H1 (cell line): ENCODE measurements at regions not wholly inside any gene's neighbourhood (a gene's known extent, or its start where the extent isn't known, plus 50 kb on each side); places are given as distances from the start of the nearest gene placed in this dataset.
A peak's percentile ranks its signal among the peaks of the same experiment; 100 is the strongest.

Experiments
- CTCF ChIA-PET: fragments of 300-600 bp; sonication (Branson Sonifier 250); formaldehyde crosslinking; loops from one replicate; lab custom pipeline; 2021; ENCODE audit not compliant: partially characterized antibody; lab: Charles Lee
- POLR2A ChIA-PET: fragments of 300-600 bp; sonication (Branson Sonifier 250); formaldehyde crosslinking; loops from one replicate; lab custom pipeline; 2021; ENCODE audit warnings: inconsistent platforms; ENCODE audit not compliant: partially characterized antibody; lab: Charles Lee
- DNase-seq, 2 experiments: peaks; one replicate each; pipeline versions ENCODE4 v3.0.0 to v3.0.0-alpha.2; 2010 to 2022; ENCODE audit warnings: low spot score in 2 of 2, low read depth in 1 of 2, mixed read lengths in 1 of 2
- FAIRE-seq: peaks from 2 replicates; lab custom pipeline; 2011; peaks lifted over from hg19 to GRCh38; lab: Jason Lieb, UNC
- H2AFZ ChIP-seq: 2 replicates; pipeline ENCODE4 v1.8.1; 2012; ENCODE audit warnings: low read length, inconsistent platforms
- H2AK5ac ChIP-seq: 2 replicates; pipeline ENCODE4 v1.6.1; 2013; ENCODE audit warnings: low read depth, low read length
- H2BK120ac ChIP-seq: replicated peaks from 2 replicates; pipeline ENCODE3; 2013; ENCODE audit warnings: low read depth, low read length, inconsistent platforms
- H2BK12ac ChIP-seq: 2 replicates; pipeline ENCODE4 v1.6.1; 2013; ENCODE audit warnings: low read depth, low read length
- H2BK15ac ChIP-seq: 2 replicates; pipeline ENCODE4 v1.6.1; 2013; ENCODE audit warnings: low read length
- H2BK20ac ChIP-seq: 2 replicates; pipeline ENCODE4 v1.6.1; 2013; ENCODE audit warnings: low read length
- H2BK5ac ChIP-seq: 2 replicates; pipeline ENCODE4 v1.6.1; 2013; ENCODE audit warnings: low read depth, low read length
- H3K14ac ChIP-seq: 2 replicates; pipeline ENCODE4 v1.6.1; 2013; ENCODE audit warnings: inconsistent platforms; ENCODE audit not compliant: insufficient read length
- H3K18ac ChIP-seq: 2 replicates; pipeline ENCODE4 v1.6.1; 2013; ENCODE audit warnings: low read length; ENCODE audit errors: extremely low read depth
- H3K23ac ChIP-seq: 2 replicates; pipeline ENCODE4 v1.6.1; 2013; ENCODE audit warnings: inconsistent platforms; ENCODE audit not compliant: insufficient read length
- H3K23me2 ChIP-seq: 2 replicates; pipeline ENCODE4 v1.6.1; 2013; ENCODE audit warnings: low read depth, low read length
- H3K27ac ChIP-seq: 2 replicates; pipeline ENCODE4 v1.6.1; 2011; ENCODE audit warnings: low read depth, low read length, inconsistent platforms
- H3K27me3 ChIP-seq, 4 experiments: replicated peaks in 1 of 4; 1 replicate in 1 of 4; 2 replicates in 3 of 4; pipeline versions ENCODE4 v1.6.1 to v1.8.1; 2011 to 2013; ENCODE audit warnings: low read length in 3 of 4, mild to moderate bottlenecking in 3 of 4, inconsistent platforms in 2 of 4, mixed read lengths in 2 of 4, moderate library complexity in 1 of 4; ENCODE audit not compliant: control insufficient read depth in 3 of 4, insufficient read depth in 3 of 4; ENCODE audit errors: extremely low read depth in 1 of 4
- H3K36me3 ChIP-seq, 4 experiments: 2 replicates each; pipeline versions ENCODE4 v1.6.1 to v1.8.1; 2011 to 2013; ENCODE audit warnings: mild to moderate bottlenecking in 4 of 4, low read length in 3 of 4, moderate library complexity in 2 of 4, control low read depth in 1 of 4, inconsistent platforms in 1 of 4; ENCODE audit not compliant: insufficient read depth in 4 of 4, control insufficient read depth in 2 of 4
- H3K4ac ChIP-seq: replicated peaks from 2 replicates; pipeline ENCODE3; 2013; ENCODE audit warnings: low read length, low read depth, mixed read lengths, inconsistent platforms; ENCODE audit not compliant: insufficient read length
- H3K4me1 ChIP-seq, 4 experiments: replicated peaks in 1 of 4; 1 replicate in 1 of 4; 2 replicates in 3 of 4; pipeline versions ENCODE4 v1.6.1 to v1.8.1; 2011 to 2013; ENCODE audit warnings: low read length in 3 of 4, inconsistent platforms in 2 of 4, mixed read lengths in 1 of 4; ENCODE audit not compliant: insufficient read depth in 4 of 4, control insufficient read depth in 3 of 4
- H3K4me2 ChIP-seq, 2 experiments: 2 replicates each; pipeline versions ENCODE4 v1.6.1 to v1.8.1; 2011 to 2013; ENCODE audit warnings: low read depth in 2 of 2, low read length in 2 of 2, control low read depth in 1 of 2, inconsistent platforms in 1 of 2, mild to moderate bottlenecking in 1 of 2; ENCODE audit not compliant: insufficient read depth in 1 of 2
- H3K4me3 ChIP-seq, 4 experiments: fragments of 200-600, 300-600 bp in 1 of 4; sonication (generic), shearing (Covaris generic), sonication (Bioruptor Twin) in 1 of 4; 2 replicates each; pipeline versions ENCODE4 v1.5.1 to v1.8.1; 2011 to 2016; ENCODE audit warnings: low read length in 4 of 4, low read depth in 3 of 4, control low read depth in 2 of 4, inconsistent platforms in 2 of 4, mild to moderate bottlenecking in 2 of 4, mixed read lengths in 1 of 4, moderate library complexity in 1 of 4; ENCODE audit not compliant: insufficient read depth in 2 of 4; ENCODE audit errors: extremely low read depth in 1 of 4
- H3K56ac ChIP-seq: replicated peaks from 2 replicates; pipeline ENCODE3; 2013; ENCODE audit warnings: low read depth, mild to moderate bottlenecking, mixed read lengths, low read length, inconsistent platforms; ENCODE audit not compliant: insufficient read length
- H3K79me1 ChIP-seq: 2 replicates; pipeline ENCODE4 v1.6.1; 2013; ENCODE audit warnings: low read depth, low read length, control low read depth
- H3K79me2 ChIP-seq, 2 experiments: 2 replicates each; pipeline versions ENCODE4 v1.6.1 to v1.8.1; 2012 to 2013; ENCODE audit warnings: low read length in 2 of 2, mild to moderate bottlenecking in 2 of 2, inconsistent platforms in 1 of 2; ENCODE audit not compliant: insufficient read depth in 2 of 2, control insufficient read depth in 1 of 2
- H3K9ac ChIP-seq, 4 experiments: replicated peaks in 1 of 4; 1 replicate in 1 of 4; 2 replicates in 3 of 4; pipeline versions ENCODE4 v1.6.1 to v1.8.1; 2011 to 2013; ENCODE audit warnings: low read depth in 3 of 4, low read length in 3 of 4, control low read depth in 2 of 4, mild to moderate bottlenecking in 2 of 4, moderate library complexity in 2 of 4, inconsistent platforms in 1 of 4; ENCODE audit errors: extremely low read depth in 1 of 4
- H3K9me3 ChIP-seq, 2 experiments: 2 replicates each; pipeline versions ENCODE4 v1.6.1 to v1.8.1; 2012 to 2013; ENCODE audit warnings: mild to moderate bottlenecking in 2 of 2, moderate library complexity in 2 of 2, control low read depth in 1 of 2, inconsistent platforms in 1 of 2, low read depth in 1 of 2, low read length in 1 of 2, mixed read lengths in 1 of 2; ENCODE audit not compliant: insufficient read depth in 2 of 2
- H4K20me1 ChIP-seq, 2 experiments: replicated peaks in 1 of 2; 2 replicates each; pipeline versions ENCODE3 to v1.8.1; 2011 to 2013; ENCODE audit warnings: inconsistent platforms in 2 of 2, low read length in 2 of 2, mild to moderate bottlenecking in 1 of 2; ENCODE audit not compliant: insufficient read depth in 2 of 2, control insufficient read depth in 1 of 2
- H4K5ac ChIP-seq: 2 replicates; pipeline ENCODE4 v1.6.1; 2013; ENCODE audit warnings: low read length, low read depth, mixed read lengths, inconsistent platforms; ENCODE audit not compliant: insufficient read length
- H4K8ac ChIP-seq: 2 replicates; pipeline ENCODE4 v1.8.0; 2013; ENCODE audit warnings: mild to moderate bottlenecking, moderate library complexity, low read length, inconsistent platforms; ENCODE audit not compliant: insufficient read depth; ENCODE audit errors: extremely low read depth
- H4K91ac ChIP-seq: replicated peaks from 2 replicates; pipeline ENCODE3; 2013; ENCODE audit warnings: low read length, mixed read lengths, inconsistent platforms; ENCODE audit not compliant: insufficient read length
- KDM5A ChIP-seq: fragments of 200-600 bp; IDR thresholded peaks from 2 replicates; pipeline ENCODE4 v1.7.1; 2012; ENCODE audit warnings: mild to moderate bottlenecking, low read length, inconsistent platforms, mixed read lengths
- TCF12 ChIP-seq: IDR thresholded peaks from 2 replicates; pipeline ENCODE4 v1.6.1; 2011; ENCODE audit warnings: low read depth, mild to moderate bottlenecking, low read length
- TEAD4 ChIP-seq: IDR thresholded peaks from 2 replicates; pipeline ENCODE4 v1.6.1; 2012; ENCODE audit warnings: low read depth, low read length, inconsistent platforms, mixed read lengths
- WGBS, 2 experiments: shearing (Covaris generic) in 1 of 2; methylation state at CpG; one replicate each; pipeline versions ENCODE4 v1.1.6 to v1.1.7; 2013 to 2015; ENCODE audit warnings: low lambda C conversion rate in 2 of 2, mixed read lengths in 2 of 2, inconsistent platforms in 1 of 2, low coverage in 1 of 2, missing lambda C conversion rate in 1 of 2; ENCODE audit not compliant: insufficient replicate concordance in 2 of 2, insufficient coverage in 1 of 2, insufficient read length in 1 of 2; ENCODE audit errors: extremely low coverage in 1 of 2, missing lambda C conversion rate in 1 of 2; 5-methylcytosine and 5-hydroxymethylcytosine counted together

DNA sequence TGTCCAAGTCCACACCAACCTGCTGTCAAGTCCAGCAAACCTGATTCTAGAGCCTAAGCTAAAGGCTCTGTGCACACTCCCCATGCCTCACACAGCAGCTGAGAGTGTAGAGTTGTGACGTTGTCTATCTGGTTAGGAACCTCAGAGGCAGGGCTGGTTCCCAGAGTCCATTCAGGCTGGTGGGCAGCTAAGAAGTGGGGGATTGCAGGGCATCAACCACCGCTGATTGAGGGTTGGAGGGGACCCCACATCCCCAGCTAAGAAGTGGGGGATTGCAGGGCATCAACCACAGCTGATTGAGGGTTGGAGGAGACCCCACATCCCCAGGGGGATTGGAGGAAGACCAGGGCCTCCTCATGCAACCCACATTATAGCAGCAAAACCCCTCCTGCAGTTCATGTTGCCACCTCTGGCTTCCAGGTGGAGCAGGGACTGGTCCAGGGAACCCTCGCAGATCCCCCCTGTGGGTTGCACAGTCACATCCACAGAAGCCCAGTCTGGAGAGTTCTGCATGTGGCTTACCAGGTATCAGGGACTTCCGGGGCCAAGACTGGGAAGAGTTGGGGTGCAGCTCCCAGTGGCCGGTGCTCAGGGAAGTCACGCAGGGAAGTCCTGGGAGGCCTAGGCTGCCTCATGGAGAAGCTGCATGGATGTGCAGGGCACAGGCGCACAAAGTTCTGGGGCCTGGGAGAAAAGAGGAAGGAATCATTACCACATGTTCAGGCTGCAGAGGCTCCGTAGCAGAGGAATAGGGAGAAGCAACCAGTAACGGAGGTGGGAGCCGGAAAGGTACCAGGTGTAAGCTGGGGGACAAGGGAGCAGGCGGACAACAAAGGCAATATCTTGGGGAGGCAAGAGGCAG lies 71.4 kb upstream of the PCSK6 start:
- DNase-seq (peak in 1 of 2 experiments; percentile 28), FAIRE-seq (no peak)
- Histone ChIP-seq H4K20me1 (no peaks in the 10 kb centered on the region), H3K9me3 (no peaks in the 10 kb centered on the region), H3K4ac (no peak overlapping the region), H3K27ac (no peak overlapping the region), H2BK120ac (no peak overlapping the region), H2BK12ac (no peak overlapping the region), H3K79me1 (no peaks in the 10 kb centered on the region), H3K9ac (no peak overlapping the region), H2BK15ac (no peak overlapping the region), H3K4me1 (no peaks in the 10 kb centered on the region), H4K91ac (no peak overlapping the region), H3K79me2 (no peaks in the 10 kb centered on the region), H2AK5ac (no peak overlapping the region), H3K18ac (no peak overlapping the region), H4K5ac (no peak overlapping the region), H3K14ac (no peak overlapping the region), H3K56ac (no peak overlapping the region), H4K8ac (no peak overlapping the region), H3K27me3 (peaks cover 0 to 3% (median 0%) of the 10 kb centered on the region in 4 experiments; a peak in 1 of 7 replicates), H2BK5ac (no peak overlapping the region), H2BK20ac (no peak overlapping the region), H3K23me2 (no peaks in the 10 kb centered on the region), H3K36me3 (no peaks in the 10 kb centered on the region), H3K4me3 (no peak overlapping the region), H2AFZ (no peak overlapping the region), H3K4me2 (no peak overlapping the region), H3K23ac (no peak overlapping the region)
- CTCF ChIA-PET = interaction anchor here (0.8 to 1.7 kb wide), 3 partner anchors 27 to 240 kb away, joined by 3 to 5 read pairs (median 3); no protein-coding TSS in a partner anchor
- 88% methylated on average over 11 of the region's 11 CpGs; no CpG with 5 or more reads in 1 of the 2 experiments for WGBS, 2 experiments
- TF ChIP-seq TCF12 = no peak
- no peak for TF ChIP-seq KDM5A
- TF ChIP-seq TEAD4 = no peak
- POLR2A ChIA-PET = no interaction called here
